Activated CD4-positive, alpha-beta T cell treated with anti-CD3 and anti-CD28 coated beads, Interleukin-2, amount 50 U/mL, for 4 hours (primary cell): ENCODE measurements at regions not wholly inside any gene's neighbourhood (a gene's known extent, or its start where the extent isn't known, plus 50 kb on each side); places are given as distances from the start of the nearest gene placed in this dataset.

Source experiments
- DNase-seq, 2 experiments: peaks; one replicate each; pipeline ENCODE4 v3.0.0-alpha.2; 2020

DNA sequence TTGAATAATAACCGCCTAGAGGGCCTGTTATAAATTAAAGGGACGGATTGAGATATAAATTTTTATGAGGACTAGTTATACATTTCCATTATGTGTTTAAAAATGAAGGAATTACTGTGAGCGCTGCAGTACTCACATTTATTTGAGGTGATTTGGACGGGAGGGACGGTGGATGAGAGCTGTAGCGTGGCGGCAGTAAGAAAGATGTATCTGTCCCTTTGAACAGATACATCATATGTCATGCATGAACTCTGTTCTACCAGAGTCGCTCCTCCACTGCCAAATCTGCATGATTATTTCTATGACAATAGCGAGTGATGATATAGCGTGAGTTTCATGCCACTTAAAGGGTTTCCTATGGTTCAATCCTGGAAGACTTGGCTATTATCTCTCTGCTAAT, 538.8 kb downstream of the MCTP2 start:
- DNase-seq, result no peak

DNA sequence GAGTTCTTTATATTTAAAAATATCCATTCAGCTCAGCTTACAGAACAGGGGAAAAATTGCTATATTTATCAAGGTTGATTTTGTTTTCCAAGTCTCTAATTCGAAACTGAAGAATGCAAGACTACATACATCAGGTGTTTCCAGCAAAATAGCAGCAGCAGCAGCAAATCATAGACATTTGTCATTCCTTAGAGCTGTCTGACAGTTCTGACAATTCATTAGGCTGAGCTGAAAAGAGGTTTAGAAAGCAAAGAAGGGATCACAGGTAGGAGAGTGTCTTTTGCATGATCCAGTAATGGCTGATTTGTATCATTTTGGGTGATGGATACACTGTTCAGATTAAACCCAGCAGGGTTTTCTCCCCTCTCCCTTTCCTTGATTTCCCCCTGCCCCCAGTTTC, 545.7 kb downstream of the MCTP2 start:
- DNase-seq, result no peak

DNA sequence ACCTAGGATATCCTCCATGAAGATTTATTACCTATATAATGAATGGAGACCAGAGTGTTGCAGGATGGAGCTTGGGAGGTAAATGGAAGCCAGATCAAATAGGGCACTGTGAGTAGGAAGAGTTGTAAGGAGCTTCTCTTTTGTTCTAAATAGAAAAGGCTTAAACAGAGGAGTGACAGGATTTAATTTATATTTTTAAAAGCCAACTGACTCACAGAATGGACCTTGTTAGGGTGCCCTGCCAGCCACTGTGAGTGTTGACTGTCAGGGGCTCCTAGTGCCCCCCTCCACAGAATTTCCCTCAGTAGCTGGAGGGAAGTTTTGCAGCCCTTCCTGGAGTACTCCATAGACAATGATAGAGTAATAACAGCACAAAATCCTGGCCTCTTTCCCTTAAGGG, 547.5 kb downstream of the MCTP2 start:
- no peak for DNase-seq

DNA sequence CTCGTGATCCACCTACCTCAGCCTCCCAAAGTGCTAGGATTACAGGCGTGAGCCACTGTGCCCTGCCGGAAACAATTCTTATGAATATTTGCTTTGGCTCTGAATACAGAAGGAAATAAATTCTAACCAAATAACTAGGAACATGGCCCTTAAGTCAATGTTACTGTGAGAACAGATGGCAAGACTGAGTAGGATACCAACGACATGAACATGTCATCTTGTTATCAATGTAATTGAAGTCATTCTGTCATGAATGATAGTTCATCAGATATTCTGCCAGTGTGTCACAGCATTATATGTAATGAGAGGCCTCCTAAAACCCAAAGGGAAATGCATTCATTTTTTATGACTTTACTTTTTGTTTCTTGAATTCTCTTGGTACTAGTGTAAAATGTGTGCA, 548.8 kb downstream of the MCTP2 start:
- DNase-seq, result no peak

DNA sequence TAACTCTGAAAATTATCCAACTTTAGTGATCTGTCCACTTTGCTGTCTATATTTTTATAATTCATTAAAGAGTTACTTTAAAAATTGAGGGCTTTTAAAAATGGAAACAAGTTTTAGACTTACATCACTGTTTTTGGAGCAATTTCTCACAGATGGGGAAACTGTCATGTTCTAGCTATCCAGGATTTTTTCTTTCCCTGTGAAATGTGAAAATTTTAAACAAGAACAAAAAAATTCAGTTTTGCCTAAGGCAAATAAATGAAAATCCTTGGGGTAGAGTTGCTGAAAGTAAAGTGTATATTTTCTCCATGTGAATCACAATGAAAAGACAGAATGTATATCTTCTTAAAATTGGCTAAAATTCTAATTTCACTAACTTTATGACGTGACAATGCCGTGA, 553.7 kb downstream of the MCTP2 start:
- DNase-seq, result no peak

DNA sequence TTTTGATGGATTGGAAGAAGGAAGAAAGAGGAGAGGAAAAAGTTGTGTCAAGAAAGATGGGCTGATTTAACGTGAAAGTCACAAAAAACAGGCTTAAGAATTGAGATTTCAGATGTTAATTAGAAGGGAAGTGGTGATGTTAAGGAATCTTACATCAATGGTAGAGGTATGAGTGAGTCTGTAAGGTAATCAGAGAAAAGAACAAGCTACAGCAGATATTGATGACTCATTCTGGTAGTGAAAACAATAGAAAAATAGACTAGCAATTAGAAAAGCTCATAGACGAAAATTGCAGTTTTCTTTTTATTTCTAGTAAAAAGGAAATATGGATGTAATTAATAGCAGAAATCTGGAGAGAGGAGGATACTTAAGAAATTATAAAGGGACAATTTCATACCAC, 559.6 kb downstream of the MCTP2 start:
- DNase-seq, result no peak

DNA sequence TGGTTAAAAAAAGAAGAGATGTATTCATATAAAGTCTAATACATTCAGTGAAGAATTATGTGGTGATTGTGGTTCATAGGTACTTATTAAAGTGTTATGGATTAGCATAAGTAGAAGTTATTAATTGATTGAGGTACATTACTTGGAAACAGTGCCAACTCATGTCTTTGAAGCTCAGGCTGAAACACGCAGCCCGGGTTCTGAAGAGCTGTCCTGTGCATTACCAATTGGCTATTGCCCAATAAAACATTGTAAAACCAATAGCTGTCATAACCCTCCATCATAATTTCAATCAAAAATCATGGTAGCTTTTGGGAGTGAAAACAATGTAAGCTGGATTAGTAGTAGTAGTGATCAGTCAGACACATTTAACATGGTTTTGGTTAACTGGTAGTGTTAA, 560.1 kb downstream of the MCTP2 start:
- no peak for DNase-seq

DNA sequence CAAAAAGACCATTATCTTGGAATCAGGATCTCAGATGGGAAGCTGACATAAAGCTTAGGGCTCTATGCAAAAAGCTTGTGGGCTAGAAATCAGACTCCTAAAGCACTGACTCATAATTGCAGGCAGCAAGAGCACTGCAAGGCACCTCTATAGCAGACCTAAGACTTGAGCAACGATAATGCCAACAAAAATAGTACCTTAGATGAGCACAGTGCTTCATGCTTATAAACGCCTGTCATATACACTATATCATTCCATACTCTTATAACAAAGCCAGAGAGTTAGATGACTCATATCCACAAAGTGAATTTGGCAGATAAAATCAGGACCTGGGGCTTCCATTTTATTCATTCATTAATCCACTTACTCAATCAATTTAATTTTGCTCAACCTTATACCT, 560.8 kb downstream of the MCTP2 start:
- DNase-seq, result no peak

DNA sequence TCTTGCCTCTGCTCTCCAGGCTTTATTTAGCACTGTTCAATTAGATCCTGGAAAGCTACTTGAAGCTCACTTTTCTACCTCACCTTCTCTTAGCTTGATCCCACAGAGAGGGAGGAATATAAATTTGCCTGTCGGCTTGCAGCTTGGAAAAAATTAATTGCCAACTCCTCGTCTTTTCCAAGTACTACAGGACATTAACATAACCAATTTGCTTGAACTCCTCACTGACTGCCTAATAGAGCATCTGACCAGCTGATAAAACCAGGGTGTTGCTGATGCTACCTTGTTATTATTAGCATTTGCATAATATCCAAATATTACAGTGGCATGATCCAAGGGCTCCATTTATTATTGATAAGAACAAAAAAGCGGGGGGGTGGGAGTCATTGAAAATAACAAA, 561.8 kb downstream of the MCTP2 start:
- DNase-seq, result no peak

DNA sequence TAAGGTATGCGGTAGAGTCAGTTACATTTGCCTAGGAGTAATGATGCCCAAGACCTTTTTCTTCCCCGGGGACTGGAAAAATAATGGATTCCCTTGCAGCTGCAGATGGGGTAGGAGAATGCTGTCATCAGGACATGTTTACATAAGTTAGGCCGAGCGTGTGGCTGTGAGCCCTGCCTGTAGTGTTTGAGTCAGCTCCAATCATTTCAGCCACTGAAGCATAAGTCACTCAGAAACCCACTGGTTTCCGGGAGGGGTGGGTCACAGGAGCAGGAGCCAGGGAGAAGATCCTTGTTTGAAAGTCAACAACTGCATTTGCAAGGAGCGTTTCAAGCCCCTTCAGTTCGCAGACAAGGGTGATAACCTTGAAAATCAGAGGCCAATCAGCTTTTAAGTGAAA, 562.3 kb downstream of the MCTP2 start:
- DNase-seq, result no peak

DNA sequence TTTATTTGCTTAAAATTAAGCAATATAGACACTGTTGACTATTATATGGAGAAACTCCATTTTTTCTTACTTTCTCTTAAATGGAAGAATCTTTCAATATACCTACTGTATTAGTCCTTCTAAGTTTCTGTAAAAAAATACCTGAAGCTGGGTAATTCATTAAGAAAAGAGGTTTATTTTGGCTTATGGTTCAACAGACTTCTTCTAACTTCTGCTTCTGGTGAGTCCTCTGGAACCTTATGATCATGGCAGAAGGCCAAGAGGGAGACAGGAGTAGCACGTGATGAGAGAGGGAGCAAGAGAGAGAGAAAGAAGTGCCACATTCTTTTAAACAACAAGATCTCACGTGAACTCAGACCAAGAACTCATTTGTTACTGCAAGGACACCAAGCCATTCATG, 573.3 kb downstream of the MCTP2 start:
- DNase-seq, result no peak

DNA sequence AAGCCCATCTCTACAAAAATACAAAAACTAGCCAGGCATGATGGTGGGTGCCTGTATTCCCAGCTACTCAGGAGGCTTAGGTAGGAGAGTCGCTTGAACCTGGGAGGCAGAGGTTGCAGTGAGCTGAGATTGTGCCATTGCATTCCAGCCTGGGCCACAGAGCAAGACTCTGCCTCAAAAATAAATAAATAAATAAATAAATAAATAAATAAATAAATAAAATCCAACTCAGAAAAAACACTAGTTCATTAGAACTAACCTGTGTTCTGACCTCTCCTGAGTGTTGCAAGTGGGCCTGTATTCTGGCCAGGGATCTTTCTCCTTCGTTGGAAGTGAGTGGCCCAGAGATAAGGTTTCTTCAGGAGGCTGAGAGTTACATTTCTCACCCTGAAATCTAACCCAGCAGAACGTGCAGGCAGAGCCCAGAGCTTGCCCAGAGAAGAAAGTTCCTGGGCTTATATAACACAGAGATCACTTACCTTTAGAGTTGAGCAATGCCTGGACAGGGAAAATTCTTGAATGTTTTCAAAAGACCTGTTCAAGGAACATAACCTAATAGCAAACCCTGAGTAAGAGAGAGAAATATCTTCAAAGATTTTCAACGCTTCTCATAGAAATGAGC, 583.9 kb downstream of the MCTP2 start:
- no peak for DNase-seq

DNA sequence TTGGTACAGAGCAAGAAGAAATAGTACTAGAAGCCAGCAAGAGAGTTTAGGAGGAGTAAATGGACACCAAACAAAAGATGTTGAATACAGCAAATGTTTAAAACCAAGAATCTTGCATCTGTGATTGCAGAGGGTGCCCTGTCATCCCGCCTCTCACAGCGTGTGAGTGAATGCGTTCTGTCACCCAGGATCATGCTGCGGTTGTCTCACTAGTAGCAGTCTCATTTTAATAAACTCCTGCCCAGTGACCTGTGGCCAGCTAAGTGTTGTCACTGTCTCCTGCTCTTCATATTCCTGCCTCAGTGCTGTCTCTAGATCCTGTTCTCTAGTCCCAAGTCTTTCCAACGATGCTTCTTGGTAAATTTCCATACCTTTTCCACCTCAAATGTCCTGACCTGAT, 584.6 kb downstream of the MCTP2 start:
- no peak for DNase-seq

DNA sequence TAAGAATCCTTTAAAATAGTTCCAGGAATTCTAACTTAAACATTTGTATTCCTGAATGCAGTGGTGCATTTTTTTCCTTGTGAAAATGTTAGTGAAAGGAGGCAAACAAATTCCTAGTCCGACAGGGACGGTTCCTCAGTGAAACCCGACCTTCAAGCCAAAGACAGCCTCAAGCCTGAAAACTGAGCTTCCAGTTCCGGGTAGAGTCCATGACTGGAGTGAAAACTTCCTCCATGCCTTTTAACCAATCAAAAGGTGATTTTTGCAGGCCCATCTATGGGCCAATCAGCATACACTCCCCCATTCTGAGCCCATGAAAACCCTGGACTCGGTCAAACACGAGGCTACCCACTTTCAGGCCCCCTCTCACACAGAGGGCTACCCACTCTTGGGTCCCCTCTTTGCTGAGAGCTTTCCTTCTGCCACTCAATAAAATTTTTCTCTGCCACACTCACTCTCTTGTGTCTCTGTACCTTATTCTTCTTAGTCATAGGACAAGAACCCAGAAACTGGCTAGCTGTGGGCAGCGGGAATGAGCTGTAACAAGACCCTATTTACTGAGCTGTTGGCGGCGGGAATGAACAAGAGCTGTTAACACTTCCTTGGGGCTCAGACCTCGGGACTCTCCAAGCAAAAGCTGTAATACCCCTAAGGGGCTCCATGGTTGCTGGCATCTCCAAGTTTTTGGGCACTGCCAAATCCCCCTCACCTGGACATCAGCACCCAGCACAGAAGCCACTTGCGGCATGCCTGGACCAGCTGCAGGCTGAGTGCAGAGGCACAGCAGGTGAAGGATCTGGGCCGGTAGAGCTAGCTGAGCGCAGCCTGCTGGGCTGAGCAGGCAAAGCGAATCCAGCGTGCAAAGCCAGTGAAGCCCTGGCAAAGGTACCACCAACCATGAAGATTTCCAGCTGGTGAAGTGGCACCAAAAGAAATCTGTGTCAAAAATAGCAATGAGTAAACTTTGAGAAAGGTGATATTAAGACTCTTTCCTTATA, 598.8 kb downstream of the MCTP2 start:
- DNase-seq, result no peak

DNA sequence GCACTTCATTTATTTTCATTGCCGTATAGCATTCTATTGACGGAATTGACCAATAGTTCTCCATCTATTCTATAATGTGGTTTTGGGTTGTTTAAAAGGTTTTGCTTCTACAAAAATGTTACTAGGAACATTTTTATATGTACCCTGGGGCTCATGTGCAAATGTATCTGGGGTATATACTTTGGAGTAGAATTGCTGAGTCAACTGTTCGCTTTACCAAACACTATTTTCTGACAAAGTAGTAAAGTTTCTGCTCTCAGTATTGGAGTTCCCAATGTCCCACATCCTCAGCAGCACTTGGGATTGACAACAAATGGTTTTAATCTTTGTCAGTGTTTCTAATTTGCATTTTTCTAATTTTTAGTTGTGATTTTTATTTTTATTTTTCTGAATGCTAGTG, 602.6 kb downstream of the MCTP2 start:
- no peak for DNase-seq

DNA sequence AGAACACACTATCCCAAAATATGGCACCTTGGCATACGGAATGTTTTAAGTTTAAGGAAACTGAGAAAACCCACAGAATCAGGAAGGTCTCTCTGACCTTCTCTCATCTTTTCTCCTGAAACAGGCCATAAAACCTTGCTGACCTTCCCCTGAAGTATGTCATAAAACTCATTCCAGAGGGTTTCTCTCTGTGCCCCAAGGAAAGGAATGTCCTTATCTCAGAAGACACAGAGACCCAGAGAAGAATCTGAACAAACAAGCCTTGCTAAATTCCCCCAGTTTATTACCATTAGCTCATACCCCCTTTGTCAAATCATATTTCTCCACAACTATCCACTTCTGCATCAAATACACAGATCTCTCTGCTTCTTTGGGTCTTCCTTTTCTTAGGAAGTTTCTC, 603.1 kb downstream of the MCTP2 start:
- no peak for DNase-seq

DNA sequence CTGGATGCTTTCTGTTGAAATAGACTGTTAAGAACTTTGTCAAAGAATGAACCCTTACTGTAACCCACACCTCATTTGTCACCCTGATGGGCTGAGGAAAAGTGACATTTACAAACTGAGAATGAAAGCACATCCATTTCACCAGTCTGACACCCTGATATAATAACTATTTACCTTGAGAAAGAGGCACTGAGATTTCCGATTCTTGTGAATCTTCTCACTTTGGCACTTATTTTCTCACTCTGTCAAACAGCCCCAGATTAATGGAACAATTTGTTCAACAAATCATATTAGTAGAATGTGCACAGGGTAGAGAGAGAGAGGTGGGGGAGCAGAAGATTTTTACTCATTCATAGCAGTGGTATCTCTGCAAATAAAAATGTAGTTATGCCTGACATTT, 606.9 kb downstream of the MCTP2 start:
- DNase-seq, result no peak

DNA sequence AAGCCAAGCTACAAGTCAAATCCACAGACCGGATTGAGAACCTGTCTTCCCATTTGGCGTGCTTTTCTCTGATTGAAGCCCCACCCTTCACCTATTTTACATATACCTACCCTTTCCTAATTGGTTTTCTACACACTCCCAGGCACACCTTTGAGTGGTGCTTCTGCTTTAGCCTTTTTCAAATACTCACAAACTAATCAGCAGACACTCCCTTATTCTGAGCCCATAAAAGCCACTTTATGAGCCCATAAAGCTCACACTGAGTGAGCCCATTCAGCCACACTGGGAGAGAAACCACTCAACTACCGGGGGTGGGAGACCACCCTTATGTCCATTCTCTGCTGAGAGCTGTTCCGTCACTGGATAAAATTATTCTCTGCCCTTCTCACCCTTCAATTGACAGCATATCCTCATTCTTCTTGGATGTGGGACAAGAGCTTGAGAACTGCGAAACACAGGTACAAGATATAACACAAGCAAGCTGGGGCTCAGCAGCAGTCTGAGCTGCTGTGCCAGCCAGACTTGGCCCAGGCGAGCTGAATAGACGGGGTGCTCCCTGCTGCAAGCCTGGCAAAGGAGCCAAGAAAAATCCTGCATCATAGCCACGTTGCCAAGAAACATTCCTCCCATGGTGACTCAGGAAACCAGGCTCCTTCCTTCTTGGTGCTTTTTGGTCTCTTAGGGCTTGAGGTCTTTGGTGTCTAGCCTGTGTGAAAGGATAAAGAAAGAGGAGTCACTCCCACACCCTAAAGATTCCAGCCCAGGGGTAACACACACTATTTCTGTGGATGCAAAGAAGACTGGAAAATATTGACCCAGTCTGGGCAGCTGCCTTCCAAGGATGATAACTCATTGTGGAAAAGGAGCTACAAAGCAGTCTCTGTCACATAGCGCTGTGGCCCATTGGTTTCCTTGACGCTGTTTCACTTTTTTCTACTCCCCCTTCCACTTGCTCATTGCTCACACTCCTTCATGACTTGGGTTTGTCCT, 609.7 kb downstream of the MCTP2 start:
- no peak for DNase-seq

DNA sequence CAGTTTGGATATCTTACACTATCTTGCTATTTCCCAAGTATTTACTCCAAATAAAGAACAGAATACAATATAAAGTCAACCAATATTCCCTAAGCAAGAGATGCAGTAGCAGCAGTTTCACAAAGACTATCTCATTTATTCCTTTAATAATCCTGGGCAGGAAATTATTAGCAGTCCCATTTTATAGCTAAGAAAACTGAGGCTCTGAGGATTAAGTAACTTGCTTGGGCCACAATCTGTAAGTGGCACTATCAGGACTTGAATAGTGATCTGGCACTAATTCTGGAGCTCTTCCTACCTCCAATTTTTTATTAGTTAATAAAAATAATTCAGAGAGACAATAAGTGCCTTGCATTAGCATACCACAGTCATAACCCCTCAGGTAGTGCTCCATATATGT, 611.7 kb downstream of the MCTP2 start:
- no peak for DNase-seq

DNA sequence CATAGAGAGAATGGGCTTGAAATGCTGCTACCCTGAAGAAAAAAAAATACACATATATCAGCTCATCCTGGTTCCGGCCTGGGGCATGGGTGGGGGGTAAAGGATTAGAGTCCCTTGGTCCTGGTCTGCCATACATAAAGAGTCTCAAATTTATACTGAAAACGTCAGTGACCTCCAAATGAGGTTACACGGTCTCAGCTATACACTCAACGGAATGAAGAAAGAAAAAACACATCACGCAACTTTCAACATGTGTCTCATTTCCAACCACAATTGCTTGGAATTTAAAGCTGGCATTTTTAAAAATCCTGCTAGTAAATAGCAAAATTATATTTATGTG, 612.8 kb downstream of the MCTP2 start:
- no peak for DNase-seq

DNA sequence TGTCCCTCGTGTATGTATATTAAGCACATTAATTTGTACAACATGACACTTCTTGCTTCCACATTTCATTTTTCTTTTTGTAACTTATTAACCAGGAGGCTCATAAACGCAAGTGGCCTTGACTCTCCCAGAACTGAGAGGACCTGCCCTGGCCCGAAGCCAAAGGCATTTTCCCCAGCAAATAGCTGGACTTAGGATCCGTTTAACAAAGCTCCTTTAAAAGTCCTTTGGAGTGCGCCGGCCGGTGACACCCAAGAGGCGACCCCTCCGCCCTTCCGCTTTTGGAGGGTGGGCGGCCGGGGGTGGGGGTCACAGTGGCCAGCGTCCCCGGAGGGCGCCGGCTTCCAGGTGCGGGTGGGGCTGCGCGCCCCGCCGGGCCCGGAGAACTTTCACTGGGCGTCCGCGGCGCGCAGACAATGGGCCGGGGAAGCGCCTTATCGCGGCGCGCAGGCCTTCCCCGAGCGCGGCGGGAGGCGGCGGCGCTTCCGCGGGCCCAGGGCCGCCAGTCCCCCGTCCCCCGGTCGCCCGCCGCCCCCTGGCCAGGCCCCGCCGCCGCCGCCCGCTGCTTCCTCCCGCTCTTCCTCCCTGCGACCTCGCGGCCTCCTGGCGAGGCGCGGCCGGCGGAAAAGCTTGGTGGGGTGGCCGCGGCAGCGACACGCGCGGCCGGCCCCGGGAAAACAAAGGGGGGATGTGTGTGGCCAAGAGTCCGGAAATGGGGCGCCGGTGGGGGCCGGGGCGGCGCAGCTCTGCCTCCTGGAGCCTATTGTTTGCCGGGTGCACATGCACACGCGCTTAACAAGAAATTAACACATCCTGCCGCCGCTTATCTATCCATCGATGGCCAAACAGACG, 613.4 kb downstream of the MCTP2 start:
- DNase-seq, result no peak

DNA sequence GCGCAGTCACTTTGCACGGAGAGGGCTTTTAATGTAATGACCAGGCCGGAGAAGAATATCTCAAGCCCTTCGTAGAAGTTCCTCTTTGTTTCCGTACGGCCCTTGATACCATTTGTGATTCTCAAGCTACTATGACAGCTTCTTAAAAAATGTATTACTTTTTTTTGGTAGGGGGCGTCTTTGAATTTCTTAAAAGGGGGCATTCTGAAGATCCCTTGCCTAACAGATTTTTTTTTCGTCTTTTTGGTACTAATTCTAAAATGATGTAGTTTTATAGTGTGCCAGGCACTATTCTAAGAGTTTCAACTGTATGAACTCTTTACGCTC, 614.0 kb downstream of the MCTP2 start:
- DNase-seq, result no peak

DNA sequence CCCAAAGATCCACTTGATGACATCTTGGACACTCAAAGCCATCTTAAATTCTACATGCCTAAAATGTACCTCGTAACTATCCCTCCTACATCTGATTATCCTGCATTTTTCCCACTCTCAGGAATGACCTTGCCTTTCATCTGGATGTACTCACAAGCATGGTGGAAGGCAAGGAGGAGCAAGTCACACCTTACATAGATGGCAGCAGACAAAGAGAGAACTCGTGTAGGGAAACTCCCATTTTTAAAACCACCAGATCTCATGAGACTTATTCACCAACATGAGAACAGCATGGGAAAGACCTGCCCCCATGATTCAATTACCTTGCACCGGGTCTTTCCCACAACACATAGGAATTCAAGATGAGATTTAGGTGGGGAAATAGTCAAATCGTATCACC, 616.0 kb downstream of the MCTP2 start:
- no peak for DNase-seq
